ENCODE measurements at regions not wholly inside any gene's neighbourhood (a gene's known extent, or its start where the extent isn't known, plus 50 kb on each side); places are given as distances from the start of the nearest gene placed in this dataset.

- TF ChIP-seq CTCF (IDR thresholded peaks at IDR 0.05; ENCODE audit: borderline replicate concordance, extremely low read depth, low read length, poor library complexity, severe bottlenecking) = no peak
- no peak for TF ChIP-seq EZH2 (IDR thresholded peaks at IDR 0.05; ENCODE audit: borderline replicate concordance, low read depth, low read length, severe bottlenecking)
Measured at GRCh38 chr3:193148688-193149473, 92.1 kb upstream of the PLAAT1 start.

All from DND-41 (cell line).